ENCODE measurements at regions not wholly inside any gene's neighbourhood (a gene's known extent, or its start where the extent isn't known, plus 50 kb on each side); places are given as distances from the start of the nearest gene placed in this dataset.
"Not testable (repeated sequence)": the region's sequence is repeated elsewhere in the genome, so short reads cannot be mapped to it uniquely, and the experiment has no call there.

GRCh38 chr2:88927128-88927527, 235.7 kb downstream of the RPIA start:
- no peak for DNase-seq (ENCODE audit: low read depth)
- H3K4me3 ChIP-seq (ENCODE audit: control insufficient read depth, low read depth, low read length), result no peak overlapping the region
- TF ChIP-seq CTCF (conservative IDR thresholded peaks at IDR 0.05; ENCODE audit: control insufficient read depth, insufficient read depth, low read depth, low read length), result no peak

GRCh38 chr2:88930659-88931058, 239.2 kb downstream of the RPIA start:
- TF ChIP-seq CTCF (conservative IDR thresholded peaks at IDR 0.05; ENCODE audit: control insufficient read depth, insufficient read depth, low read depth, low read length), result no peak
- no peak for DNase-seq (ENCODE audit: low read depth)

GRCh38 chr2:88932686-88933085, 241.2 kb downstream of the RPIA start:
- no peak for TF ChIP-seq CTCF (conservative IDR thresholded peaks at IDR 0.05; ENCODE audit: control insufficient read depth, insufficient read depth, low read depth, low read length)
- no peak for DNase-seq (ENCODE audit: low read depth)

More at GRCh38 chr2:88930659-88931058, 239.2 kb downstream of the RPIA start:
- H3K4me3 ChIP-seq (ENCODE audit: control insufficient read depth, low read depth, low read length), result no peak overlapping the region

GRCh38 chr2:88933091-88933490, 241.6 kb downstream of the RPIA start:
- no peak overlapping the region for H3K4me3 ChIP-seq (ENCODE audit: control insufficient read depth, low read depth, low read length)
- TF ChIP-seq CTCF (conservative IDR thresholded peaks at IDR 0.05; ENCODE audit: control insufficient read depth, insufficient read depth, low read depth, low read length), result no peak
- DNase-seq (ENCODE audit: low read depth), result no peak

More at GRCh38 chr2:88932686-88933085, 241.2 kb downstream of the RPIA start:
- no peak overlapping the region for H3K4me3 ChIP-seq (ENCODE audit: control insufficient read depth, low read depth, low read length)

- no peak overlapping the region for H3K4me3 ChIP-seq (ENCODE audit: control insufficient read depth, low read depth, low read length)
- DNase-seq (ENCODE audit: low read depth), result peak; percentile 17
- TF ChIP-seq CTCF (conservative IDR thresholded peaks at IDR 0.05; ENCODE audit: control insufficient read depth, insufficient read depth, low read depth, low read length), result peak; percentile 7
Measured at GRCh38 chr2:88933980-88934379, 242.5 kb downstream of the RPIA start.

GRCh38 chr2:88941178-88941577, 249.7 kb downstream of the RPIA start:
- TF ChIP-seq CTCF (conservative IDR thresholded peaks at IDR 0.05; ENCODE audit: control insufficient read depth, insufficient read depth, low read depth, low read length), result peak; percentile 37
- peak; percentile 20 for DNase-seq (ENCODE audit: low read depth)

GRCh38 chr2:88942798-88943197, 251.3 kb downstream of the RPIA start:
- no peak for TF ChIP-seq CTCF (conservative IDR thresholded peaks at IDR 0.05; ENCODE audit: control insufficient read depth, insufficient read depth, low read depth, low read length)
- no peak overlapping the region for H3K4me3 ChIP-seq (ENCODE audit: control insufficient read depth, low read depth, low read length)
- DNase-seq (ENCODE audit: low read depth), result no peak

More at GRCh38 chr2:88941178-88941577, 249.7 kb downstream of the RPIA start:
- H3K4me3 ChIP-seq (ENCODE audit: control insufficient read depth, low read depth, low read length), result not testable (repeated sequence)
